ENCODE measurements at regions not wholly inside any gene's neighbourhood (a gene's known extent, or its start where the extent isn't known, plus 50 kb on each side); places are given as distances from the start of the nearest gene placed in this dataset.

DNA sequence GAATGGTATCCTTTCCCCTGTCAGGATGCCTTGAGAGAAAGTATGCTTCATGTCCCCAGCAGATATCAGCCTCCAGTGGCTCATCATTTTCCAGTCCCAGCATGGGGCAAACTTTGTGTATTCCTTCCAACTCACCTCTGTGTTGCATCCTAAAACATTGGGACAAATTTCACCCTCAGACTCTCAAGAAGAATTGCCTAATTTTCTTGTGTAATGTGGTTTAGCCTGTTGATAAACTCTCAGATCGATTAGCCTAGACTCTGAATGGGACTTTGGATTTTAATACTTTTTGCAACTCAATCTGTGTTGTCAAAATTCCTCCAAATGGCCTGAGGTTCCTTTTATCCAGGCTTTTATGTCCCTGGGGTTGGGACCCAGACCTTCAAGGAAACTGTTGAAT, 805.3 kb downstream of the C4orf33 start:
- no peak for DNase-seq
- Histone ChIP-seq H3K9ac (no peak overlapping the region), H3K27ac (no peak overlapping the region), H3K4me3 (no peak overlapping the region), H3K79me2 (ENCODE audit: insufficient read depth) (no peaks in the 10 kb centered on the region), H3K9me3 (ENCODE audit: low read depth) (no peaks in the 10 kb centered on the region), H3F3A (ENCODE audit: insufficient read depth) (no peaks in the 10 kb centered on the region), H4K20me1 (ENCODE audit: insufficient read depth) (no peaks in the 10 kb centered on the region), H3K4me1 (ENCODE audit: insufficient read depth) (no peaks in the 10 kb centered on the region), H3K4me2 (ENCODE audit: unreplicated experiment) (no peak overlapping the region), H3K36me3 (ENCODE audit: low read depth) (no peaks in the 10 kb centered on the region), H3K27me3 (replicated peaks; ENCODE audit: insufficient read depth) (no peaks in the 10 kb centered on the region), H2AFZ (no peak overlapping the region), H3K9me2 (ENCODE audit: insufficient read depth) (no peaks in the 10 kb centered on the region)
- WGBS, 2 experiments (ENCODE audit: low coverage in 1 of 2, low lambda C conversion rate in 2 of 2, missing lambda C conversion rate in 2 of 2) = 0% methylated on average over 1 of the region's 1 CpG
- TF ChIP-seq EZH2 (IDR thresholded peaks at IDR 0.05; ENCODE audit: insufficient read depth, poor library complexity, severe bottlenecking) (no peak), EZH2phosphoT487 (IDR thresholded peaks at IDR 0.05; ENCODE audit: insufficient read depth, low read depth) (no peak)
- in situ Hi-C loops (cut with MboI) = no loop called here

GRCh38 chr4:129903861-129904260, 807.9 kb downstream of the C4orf33 start:
- Histone ChIP-seq H3K4me2 (ENCODE audit: unreplicated experiment) (no peak overlapping the region), H2AFZ (no peak overlapping the region), H3K4me1 (ENCODE audit: insufficient read depth) (no peaks in the 10 kb centered on the region), H3F3A (ENCODE audit: insufficient read depth) (no peaks in the 10 kb centered on the region), H3K27me3 (replicated peaks; ENCODE audit: insufficient read depth) (no peaks in the 10 kb centered on the region), H3K9me2 (ENCODE audit: insufficient read depth) (no peaks in the 10 kb centered on the region), H3K9ac (no peak overlapping the region), H3K4me3 (no peak overlapping the region), H3K9me3 (ENCODE audit: low read depth) (no peaks in the 10 kb centered on the region), H3K27ac (no peak overlapping the region), H3K36me3 (ENCODE audit: low read depth) (no peaks in the 10 kb centered on the region), H4K20me1 (ENCODE audit: insufficient read depth) (no peaks in the 10 kb centered on the region), H3K79me2 (ENCODE audit: insufficient read depth) (no peaks in the 10 kb centered on the region)
- DNase-seq = no peak
- in situ Hi-C loops (cut with MboI) = no loop called here
- TF ChIP-seq EZH2phosphoT487 (IDR thresholded peaks at IDR 0.05; ENCODE audit: insufficient read depth, low read depth) (no peak), EZH2 (IDR thresholded peaks at IDR 0.05; ENCODE audit: insufficient read depth, poor library complexity, severe bottlenecking) (no peak)
- WGBS, 2 experiments (ENCODE audit: low coverage in 1 of 2, low lambda C conversion rate in 2 of 2, missing lambda C conversion rate in 2 of 2) = 46 to 49% methylated on average over 8 of the region's 8 CpGs

DNA sequence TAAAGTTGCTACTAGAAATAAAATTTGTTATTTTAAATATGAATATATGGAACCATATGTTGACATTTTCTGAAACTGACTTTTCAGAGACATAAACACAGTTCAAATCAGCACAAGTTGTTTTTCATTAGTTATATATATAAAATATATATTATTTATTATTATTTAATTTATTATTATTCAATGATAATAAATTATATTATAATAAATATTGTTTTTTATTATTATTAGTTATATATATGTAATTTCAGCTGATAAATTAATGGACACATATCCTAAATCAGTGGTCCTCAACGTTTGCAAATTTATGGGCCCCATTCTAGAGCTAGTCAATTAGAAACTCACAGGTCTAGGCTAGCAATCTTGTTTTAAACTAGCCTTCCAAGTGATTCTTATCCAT, 809.3 kb downstream of the C4orf33 start:
- Histone ChIP-seq H3K4me2 (ENCODE audit: unreplicated experiment) (no peak overlapping the region), H3F3A (ENCODE audit: insufficient read depth) (no peaks in the 10 kb centered on the region), H3K9ac (no peak overlapping the region), H3K9me2 (ENCODE audit: insufficient read depth) (no peaks in the 10 kb centered on the region), H3K27ac (no peak overlapping the region), H3K79me2 (ENCODE audit: insufficient read depth) (no peaks in the 10 kb centered on the region), H3K9me3 (ENCODE audit: low read depth) (no peaks in the 10 kb centered on the region), H3K4me3 (no peak overlapping the region), H3K4me1 (ENCODE audit: insufficient read depth) (no peaks in the 10 kb centered on the region), H3K27me3 (replicated peaks; ENCODE audit: insufficient read depth) (no peaks in the 10 kb centered on the region), H3K36me3 (ENCODE audit: low read depth) (no peaks in the 10 kb centered on the region), H2AFZ (no peak overlapping the region), H4K20me1 (ENCODE audit: insufficient read depth) (no peaks in the 10 kb centered on the region)
- in situ Hi-C loops (cut with MboI) = no loop called here
- WGBS, 2 experiments (ENCODE audit: low coverage in 1 of 2, low lambda C conversion rate in 2 of 2, missing lambda C conversion rate in 2 of 2) = 0 to 7% methylated on average over 1 of the region's 1 CpG
- no peak for TF ChIP-seq EZH2 (IDR thresholded peaks at IDR 0.05; ENCODE audit: insufficient read depth, poor library complexity, severe bottlenecking)
- TF ChIP-seq EZH2phosphoT487 (IDR thresholded peaks at IDR 0.05; ENCODE audit: insufficient read depth, low read depth) = no peak
- DNase-seq = no peak

- no peak overlapping the region for H3K27ac ChIP-seq
- no peak overlapping the region for H2AFZ ChIP-seq
- H4K20me1 ChIP-seq (ENCODE audit: insufficient read depth) = no peaks in the 10 kb centered on the region
- no peaks in the 10 kb centered on the region for H3K4me1 ChIP-seq (ENCODE audit: insufficient read depth)
- TF ChIP-seq EZH2phosphoT487 (IDR thresholded peaks at IDR 0.05; ENCODE audit: insufficient read depth, low read depth) (no peak), EZH2 (IDR thresholded peaks at IDR 0.05; ENCODE audit: insufficient read depth, poor library complexity, severe bottlenecking) (no peak)
- H3K36me3 ChIP-seq (ENCODE audit: low read depth) = no peaks in the 10 kb centered on the region
- 4 to 9% methylated on average over 3 to 4 of the region's 4 CpGs for WGBS, 2 experiments (ENCODE audit: low coverage in 1 of 2, low lambda C conversion rate in 2 of 2, missing lambda C conversion rate in 2 of 2)
- in situ Hi-C loops (cut with MboI) = no loop called here
- H3K4me3 ChIP-seq = no peak overlapping the region
- DNase-seq = no peak
- H3K79me2 ChIP-seq (ENCODE audit: insufficient read depth) = no peaks in the 10 kb centered on the region
- no peaks in the 10 kb centered on the region for H3F3A ChIP-seq (ENCODE audit: insufficient read depth)
- H3K4me2 ChIP-seq (ENCODE audit: unreplicated experiment) = no peak overlapping the region
- peaks cover 2% of the 10 kb centered on the region for H3K9me3 ChIP-seq (ENCODE audit: low read depth)
- no peaks in the 10 kb centered on the region for H3K27me3 ChIP-seq (replicated peaks; ENCODE audit: insufficient read depth)
- no peaks in the 10 kb centered on the region for H3K9me2 ChIP-seq (ENCODE audit: insufficient read depth)
- no peak overlapping the region for H3K9ac ChIP-seq
Measured at GRCh38 chr4:129908117-129908516, 812.2 kb downstream of the C4orf33 start.

GRCh38 chr4:129916991-129917390, 821.0 kb downstream of the C4orf33 start:
- no peak overlapping the region for H3K4me3 ChIP-seq
- no peak overlapping the region for H3K9ac ChIP-seq

More at GRCh38 chr4:129916991-129917390, 821.0 kb downstream of the C4orf33 start:
- TF ChIP-seq EZH2phosphoT487 (IDR thresholded peaks at IDR 0.05; ENCODE audit: insufficient read depth, low read depth) = no peak
- no peak for DNase-seq
- no peaks in the 10 kb centered on the region for H4K20me1 ChIP-seq (ENCODE audit: insufficient read depth)
- H2AFZ ChIP-seq = no peak overlapping the region
- no peaks in the 10 kb centered on the region for H3K27me3 ChIP-seq (replicated peaks; ENCODE audit: insufficient read depth)
- H3K4me2 ChIP-seq (ENCODE audit: unreplicated experiment) = no peak overlapping the region
- H3K9me2 ChIP-seq (ENCODE audit: insufficient read depth) = no peaks in the 10 kb centered on the region
- H3K79me2 ChIP-seq (ENCODE audit: insufficient read depth) = no peaks in the 10 kb centered on the region
- H3K27ac ChIP-seq = no peak overlapping the region
- H3K9me3 ChIP-seq (ENCODE audit: low read depth) = no peaks in the 10 kb centered on the region
- H3K4me1 ChIP-seq (ENCODE audit: insufficient read depth) = no peaks in the 10 kb centered on the region
- no peaks in the 10 kb centered on the region for H3F3A ChIP-seq (ENCODE audit: insufficient read depth)
- no peaks in the 10 kb centered on the region for H3K36me3 ChIP-seq (ENCODE audit: low read depth)
- in situ Hi-C loops (cut with MboI) = no loop called here

All from GM23248 (cell line).